Liver (tissue), 8 donors: ENCODE measurements at regions not wholly inside any gene's neighbourhood (a gene's known extent, or its start where the extent isn't known, plus 50 kb on each side); places are given as distances from the start of the nearest gene placed in this dataset.

Experiments used
- DNase-seq: peaks from one replicate; pipeline ENCODE4 v3.0.0-alpha.2; 2017; ENCODE audit warnings: low spot score
- H3K27ac ChIP-seq, 2 donors: one replicate each; pipeline ENCODE4 v1.7.0; 2013; ENCODE audit warnings: inconsistent platforms in 2 of 2, low read length in 2 of 2, control low read depth in 1 of 2, low read depth in 1 of 2, mild to moderate bottlenecking in 1 of 2
- H3K27me3 ChIP-seq, 4 donors: one replicate each; pipeline versions ENCODE4 v1.6.1 to v1.7.0; 2013; ENCODE audit warnings: low read length in 3 of 4, inconsistent platforms in 1 of 4, mild to moderate bottlenecking in 1 of 4, moderate library complexity in 1 of 4; ENCODE audit not compliant: control insufficient read depth in 4 of 4, insufficient read depth in 4 of 4
- H3K36me3 ChIP-seq, 4 donors: one replicate each; pipeline versions ENCODE4 v1.6.1 to v1.7.0; 2013; ENCODE audit warnings: low read length in 3 of 4, mild to moderate bottlenecking in 3 of 4, low read depth in 1 of 4, moderate library complexity in 1 of 4; ENCODE audit not compliant: control insufficient read depth in 4 of 4, insufficient read depth in 3 of 4
- H3K4me1 ChIP-seq, 4 donors: one replicate each; pipeline versions ENCODE4 v1.6.1 to v1.7.0; 2013; ENCODE audit warnings: low read length in 3 of 4, mild to moderate bottlenecking in 3 of 4, moderate library complexity in 1 of 4; ENCODE audit not compliant: control insufficient read depth in 4 of 4, insufficient read depth in 4 of 4
- H3K4me3 ChIP-seq, 3 donors: one replicate each; pipeline versions ENCODE4 v1.6.1 to v1.7.0; 2013; ENCODE audit warnings: low read length in 3 of 3, control low read depth in 1 of 3, low read depth in 1 of 3, mild to moderate bottlenecking in 1 of 3
- H3K9ac ChIP-seq, 2 donors: one replicate each; pipeline ENCODE4 v1.7.0; 2013; ENCODE audit warnings: low read length in 2 of 2, mild to moderate bottlenecking in 2 of 2, moderate library complexity in 2 of 2, control low read depth in 1 of 2, low read depth in 1 of 2
- H3K9me3 ChIP-seq, 4 donors: one replicate each; pipeline versions ENCODE4 v1.6.1 to v1.7.0; 2013; ENCODE audit warnings: low read length in 3 of 4; ENCODE audit not compliant: control insufficient read depth in 4 of 4
- EGR1 ChIP-seq, 2 donors: IDR thresholded peaks; 2 replicates each; pipeline ENCODE4 v1.6.1; 2016 to 2018; ENCODE audit warnings: antibody characterized with exemption in 2 of 2, low read depth in 2 of 2
- FOXA1 ChIP-seq: IDR thresholded peaks from 2 replicates; pipeline ENCODE4 v1.6.1; 2016; ENCODE audit warnings: antibody characterized with exemption
- FOXA2 ChIP-seq: IDR thresholded peaks from 2 replicates; pipeline ENCODE4 v1.6.1; 2016; ENCODE audit warnings: antibody characterized with exemption
- GABPA ChIP-seq, 2 donors: IDR thresholded peaks in 1 of 2; conservative IDR thresholded peaks in 1 of 2; 2 replicates each; pipeline ENCODE4 v1.6.1; 2016; ENCODE audit warnings: antibody characterized with exemption in 2 of 2, mild to moderate bottlenecking in 1 of 2, moderate library complexity in 1 of 2
- HNF4A ChIP-seq, 2 donors: conservative IDR thresholded peaks; 2 replicates each; pipeline ENCODE4 v1.6.1; 2016; ENCODE audit warnings: antibody characterized with exemption in 2 of 2, mild to moderate bottlenecking in 2 of 2
- HNF4G ChIP-seq: IDR thresholded peaks from 2 replicates; pipeline ENCODE4 v1.6.1; 2016; ENCODE audit warnings: antibody characterized with exemption
- JUND ChIP-seq, 2 donors: IDR thresholded peaks; 2 replicates each; pipeline ENCODE4 v1.6.1; 2016; ENCODE audit warnings: antibody characterized with exemption in 2 of 2
- NR2F2 ChIP-seq: IDR thresholded peaks from 2 replicates; pipeline ENCODE4 v1.6.1; 2016; ENCODE audit warnings: antibody characterized with exemption
- RAD21 ChIP-seq, 2 donors: IDR thresholded peaks; 2 replicates each; pipeline ENCODE4 v1.6.1; 2016; ENCODE audit warnings: antibody characterized with exemption in 2 of 2, mild to moderate bottlenecking in 2 of 2
- RXRA ChIP-seq, 2 donors: IDR thresholded peaks; 2 replicates each; pipeline ENCODE4 v1.6.1; 2017 to 2018; ENCODE audit warnings: antibody characterized with exemption in 2 of 2, mild to moderate bottlenecking in 1 of 2
- SP1 ChIP-seq: IDR thresholded peaks from 2 replicates; pipeline ENCODE4 v1.6.1; 2018; ENCODE audit warnings: antibody characterized with exemption, mild to moderate bottlenecking
- TAF1 ChIP-seq: conservative IDR thresholded peaks from 2 replicates; pipeline ENCODE4 v1.6.1; 2016; ENCODE audit warnings: antibody characterized with exemption, mild to moderate bottlenecking
- YY1 ChIP-seq: IDR thresholded peaks from 2 replicates; pipeline ENCODE4 v1.6.1; 2016; ENCODE audit warnings: antibody characterized with exemption, mild to moderate bottlenecking
- WGBS: extraction: QIAGEN DNeasy Blood & Tissue Kit; methylation state at CpG from one replicate; pipeline ENCODE4 v1.1.7; 2013; 5-methylcytosine and 5-hydroxymethylcytosine counted together
- TF ChIP-seq, protein P1 (sequence below): IDR thresholded peaks from 2 replicates; pipeline ENCODE4 v1.6.1; 2016; ENCODE audit warnings: antibody characterized with exemption
- TF ChIP-seq, protein P2 (sequence below): IDR thresholded peaks from 2 replicates; pipeline ENCODE4 v1.6.1; 2016; ENCODE audit warnings: antibody characterized with exemption, mild to moderate bottlenecking
- TF ChIP-seq, protein P3 (sequence below): IDR thresholded peaks from 2 replicates; pipeline ENCODE4 v1.6.1; 2016; ENCODE audit warnings: antibody characterized with exemption
- TF ChIP-seq, protein P4 (sequence below): IDR thresholded peaks from 2 replicates; pipeline ENCODE4 v1.6.1; 2016; ENCODE audit warnings: antibody characterized with exemption
- TF ChIP-seq, protein P5 (sequence below): fragments of 150-350 bp; IDR thresholded peaks from 2 replicates; pipeline ENCODE4 v1.5.1; 2017; ENCODE audit warnings: improper control_type of control experiment, low read depth, low read length; ENCODE audit not compliant: missing input control
- donor health status: healthy.
- donor health status: healthy.
- donor health status: healthy.
- donor health status: healthy.
- donor health status: healthy.

DNA sequence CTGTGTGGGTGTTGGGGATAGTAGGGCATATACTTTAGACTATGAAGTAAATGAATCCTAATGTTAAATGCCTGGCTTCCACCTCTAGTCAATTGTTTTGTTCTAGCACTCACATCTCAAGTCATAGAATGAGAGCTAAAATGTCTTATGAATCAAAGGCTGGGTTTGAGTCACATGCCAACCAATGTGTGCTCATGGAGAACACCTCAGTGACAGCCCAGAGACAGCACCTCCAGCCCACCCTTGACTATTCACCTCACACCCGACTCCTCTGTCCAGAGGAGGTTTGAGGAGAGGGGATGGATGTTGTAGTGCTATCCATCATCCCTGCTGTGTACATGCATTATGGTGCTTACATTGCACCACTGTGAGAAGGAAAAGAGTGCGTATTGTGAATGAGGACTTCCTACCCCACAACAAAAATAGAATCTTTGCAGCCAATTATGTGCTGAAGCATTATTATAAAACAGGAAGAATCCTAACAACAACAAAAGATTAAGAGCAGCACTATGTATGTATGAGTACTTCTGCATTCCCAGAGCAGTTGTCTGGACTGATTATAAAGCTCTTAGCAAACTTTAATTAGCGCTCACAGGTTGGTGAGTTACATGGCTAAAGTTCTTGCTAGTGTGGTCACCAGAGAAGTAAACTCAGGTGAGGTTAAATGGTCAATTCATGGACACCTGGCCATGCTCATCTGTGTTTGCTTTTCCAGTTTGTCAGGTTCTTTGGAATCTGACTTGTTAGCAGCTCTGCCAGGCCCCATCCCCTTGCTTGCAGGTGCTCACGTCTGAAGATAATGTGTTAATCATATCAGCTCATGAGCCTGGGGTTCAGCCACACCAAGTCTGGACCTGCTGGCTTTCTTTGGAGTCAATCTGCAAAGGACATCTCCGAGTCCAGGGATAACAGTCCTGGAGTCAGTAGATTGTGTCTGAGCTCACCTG is 55.3 kb upstream of the NABP1 start:
- DNase-seq: no peak
- no peaks in the 10 kb centered on the region for H3K4me1 ChIP-seq
- no peak overlapping the region for H3K4me3 ChIP-seq
- no peaks in the 10 kb centered on the region for H3K9me3 ChIP-seq
- no peak overlapping the region for H3K9ac ChIP-seq
- WGBS: 80% methylated on average over 5 of the region's 5 CpGs
- no peaks in the 10 kb centered on the region for H3K27me3 ChIP-seq
- no peak overlapping the region for H3K27ac ChIP-seq
- H3K36me3 ChIP-seq: no peaks in the 10 kb centered on the region
- TF ChIP-seq EGR1 (IDR thresholded peaks at IDR 0.05; ENCODE audit: low read depth in 2 of 2): no peak
- no peak for TF ChIP-seq RXRA (IDR thresholded peaks at IDR 0.05)
- no peak for TF ChIP-seq RAD21 (IDR thresholded peaks at IDR 0.05)
- TF ChIP-seq SP1: no peak
- TF ChIP-seq YY1: no peak
- TF ChIP-seq, protein P1, sequence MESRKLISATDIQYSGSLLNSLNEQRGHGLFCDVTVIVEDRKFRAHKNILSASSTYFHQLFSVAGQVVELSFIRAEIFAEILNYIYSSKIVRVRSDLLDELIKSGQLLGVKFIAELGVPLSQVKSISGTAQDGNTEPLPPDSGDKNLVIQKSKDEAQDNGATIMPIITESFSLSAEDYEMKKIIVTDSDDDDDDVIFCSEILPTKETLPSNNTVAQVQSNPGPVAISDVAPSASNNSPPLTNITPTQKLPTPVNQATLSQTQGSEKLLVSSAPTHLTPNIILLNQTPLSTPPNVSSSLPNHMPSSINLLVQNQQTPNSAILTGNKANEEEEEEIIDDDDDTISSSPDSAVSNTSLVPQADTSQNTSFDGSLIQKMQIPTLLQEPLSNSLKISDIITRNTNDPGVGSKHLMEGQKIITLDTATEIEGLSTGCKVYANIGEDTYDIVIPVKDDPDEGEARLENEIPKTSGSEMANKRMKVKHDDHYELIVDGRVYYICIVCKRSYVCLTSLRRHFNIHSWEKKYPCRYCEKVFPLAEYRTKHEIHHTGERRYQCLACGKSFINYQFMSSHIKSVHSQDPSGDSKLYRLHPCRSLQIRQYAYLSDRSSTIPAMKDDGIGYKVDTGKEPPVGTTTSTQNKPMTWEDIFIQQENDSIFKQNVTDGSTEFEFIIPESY: no peak
- no peak for TF ChIP-seq HNF4A (conservative IDR thresholded peaks at IDR 0.05)
- TF ChIP-seq JUND (IDR thresholded peaks at IDR 0.05): no peak
- no peak for TF ChIP-seq FOXA1
- TF ChIP-seq, protein P2, sequence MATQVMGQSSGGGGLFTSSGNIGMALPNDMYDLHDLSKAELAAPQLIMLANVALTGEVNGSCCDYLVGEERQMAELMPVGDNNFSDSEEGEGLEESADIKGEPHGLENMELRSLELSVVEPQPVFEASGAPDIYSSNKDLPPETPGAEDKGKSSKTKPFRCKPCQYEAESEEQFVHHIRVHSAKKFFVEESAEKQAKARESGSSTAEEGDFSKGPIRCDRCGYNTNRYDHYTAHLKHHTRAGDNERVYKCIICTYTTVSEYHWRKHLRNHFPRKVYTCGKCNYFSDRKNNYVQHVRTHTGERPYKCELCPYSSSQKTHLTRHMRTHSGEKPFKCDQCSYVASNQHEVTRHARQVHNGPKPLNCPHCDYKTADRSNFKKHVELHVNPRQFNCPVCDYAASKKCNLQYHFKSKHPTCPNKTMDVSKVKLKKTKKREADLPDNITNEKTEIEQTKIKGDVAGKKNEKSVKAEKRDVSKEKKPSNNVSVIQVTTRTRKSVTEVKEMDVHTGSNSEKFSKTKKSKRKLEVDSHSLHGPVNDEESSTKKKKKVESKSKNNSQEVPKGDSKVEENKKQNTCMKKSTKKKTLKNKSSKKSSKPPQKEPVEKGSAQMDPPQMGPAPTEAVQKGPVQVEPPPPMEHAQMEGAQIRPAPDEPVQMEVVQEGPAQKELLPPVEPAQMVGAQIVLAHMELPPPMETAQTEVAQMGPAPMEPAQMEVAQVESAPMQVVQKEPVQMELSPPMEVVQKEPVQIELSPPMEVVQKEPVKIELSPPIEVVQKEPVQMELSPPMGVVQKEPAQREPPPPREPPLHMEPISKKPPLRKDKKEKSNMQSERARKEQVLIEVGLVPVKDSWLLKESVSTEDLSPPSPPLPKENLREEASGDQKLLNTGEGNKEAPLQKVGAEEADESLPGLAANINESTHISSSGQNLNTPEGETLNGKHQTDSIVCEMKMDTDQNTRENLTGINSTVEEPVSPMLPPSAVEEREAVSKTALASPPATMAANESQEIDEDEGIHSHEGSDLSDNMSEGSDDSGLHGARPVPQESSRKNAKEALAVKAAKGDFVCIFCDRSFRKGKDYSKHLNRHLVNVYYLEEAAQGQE: no peak
- no peak for TF ChIP-seq FOXA2
- TF ChIP-seq, protein P3, sequence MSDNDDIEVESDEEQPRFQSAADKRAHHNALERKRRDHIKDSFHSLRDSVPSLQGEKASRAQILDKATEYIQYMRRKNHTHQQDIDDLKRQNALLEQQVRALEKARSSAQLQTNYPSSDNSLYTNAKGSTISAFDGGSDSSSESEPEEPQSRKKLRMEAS: no peak
- no peak for TF ChIP-seq TAF1
- no peak for TF ChIP-seq NR2F2
- TF ChIP-seq HNF4G: no peak
- TF ChIP-seq GABPA (IDR thresholded peaks at IDR 0.05 in 1 of 2, conservative IDR thresholded peaks at IDR 0.05 in 1 of 2): no peak
- TF ChIP-seq, protein P4, sequence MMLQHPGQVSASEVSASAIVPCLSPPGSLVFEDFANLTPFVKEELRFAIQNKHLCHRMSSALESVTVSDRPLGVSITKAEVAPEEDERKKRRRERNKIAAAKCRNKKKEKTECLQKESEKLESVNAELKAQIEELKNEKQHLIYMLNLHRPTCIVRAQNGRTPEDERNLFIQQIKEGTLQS: no peak
- TF ChIP-seq, protein P5, sequence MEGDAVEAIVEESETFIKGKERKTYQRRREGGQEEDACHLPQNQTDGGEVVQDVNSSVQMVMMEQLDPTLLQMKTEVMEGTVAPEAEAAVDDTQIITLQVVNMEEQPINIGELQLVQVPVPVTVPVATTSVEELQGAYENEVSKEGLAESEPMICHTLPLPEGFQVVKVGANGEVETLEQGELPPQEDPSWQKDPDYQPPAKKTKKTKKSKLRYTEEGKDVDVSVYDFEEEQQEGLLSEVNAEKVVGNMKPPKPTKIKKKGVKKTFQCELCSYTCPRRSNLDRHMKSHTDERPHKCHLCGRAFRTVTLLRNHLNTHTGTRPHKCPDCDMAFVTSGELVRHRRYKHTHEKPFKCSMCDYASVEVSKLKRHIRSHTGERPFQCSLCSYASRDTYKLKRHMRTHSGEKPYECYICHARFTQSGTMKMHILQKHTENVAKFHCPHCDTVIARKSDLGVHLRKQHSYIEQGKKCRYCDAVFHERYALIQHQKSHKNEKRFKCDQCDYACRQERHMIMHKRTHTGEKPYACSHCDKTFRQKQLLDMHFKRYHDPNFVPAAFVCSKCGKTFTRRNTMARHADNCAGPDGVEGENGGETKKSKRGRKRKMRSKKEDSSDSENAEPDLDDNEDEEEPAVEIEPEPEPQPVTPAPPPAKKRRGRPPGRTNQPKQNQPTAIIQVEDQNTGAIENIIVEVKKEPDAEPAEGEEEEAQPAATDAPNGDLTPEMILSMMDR: no peak
